Hematopoietic multipotent progenitor cell treated with erythropoietin and hydrocortisone succinate and interleukin-3 and kit ligand, for 6 days (in vitro differentiated cells): ENCODE measurements at regions not wholly inside any gene's neighbourhood (a gene's known extent, or its start where the extent isn't known, plus 50 kb on each side); places are given as distances from the start of the nearest gene placed in this dataset.
A peak's percentile ranks its signal among the peaks of the same experiment; 100 is the strongest.

ENCODE experiments used
- DNase-seq: peaks from one replicate; pipeline ENCODE4 v3.0.0-alpha.2; 2015

DNA sequence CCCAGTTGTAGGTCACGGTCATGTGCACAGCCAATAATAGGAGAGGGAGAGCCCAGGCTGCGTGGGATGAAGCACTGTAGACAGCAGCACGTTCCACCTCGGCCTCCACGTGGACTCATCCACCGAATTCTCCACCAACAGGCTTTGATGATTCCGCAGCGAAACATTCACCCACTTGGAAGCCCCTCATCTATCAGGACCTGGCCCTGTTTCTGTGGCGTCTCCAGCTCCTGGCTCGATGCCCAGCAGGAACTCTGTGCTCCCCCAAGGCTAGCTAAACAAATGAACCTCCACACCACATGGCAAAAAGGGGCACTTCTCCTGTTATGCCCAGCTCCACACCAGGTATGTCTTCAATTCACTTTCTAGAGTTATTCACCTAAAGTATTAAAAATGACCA lies 237.9 kb upstream of the PDE10A start:
- no peak for DNase-seq

DNA sequence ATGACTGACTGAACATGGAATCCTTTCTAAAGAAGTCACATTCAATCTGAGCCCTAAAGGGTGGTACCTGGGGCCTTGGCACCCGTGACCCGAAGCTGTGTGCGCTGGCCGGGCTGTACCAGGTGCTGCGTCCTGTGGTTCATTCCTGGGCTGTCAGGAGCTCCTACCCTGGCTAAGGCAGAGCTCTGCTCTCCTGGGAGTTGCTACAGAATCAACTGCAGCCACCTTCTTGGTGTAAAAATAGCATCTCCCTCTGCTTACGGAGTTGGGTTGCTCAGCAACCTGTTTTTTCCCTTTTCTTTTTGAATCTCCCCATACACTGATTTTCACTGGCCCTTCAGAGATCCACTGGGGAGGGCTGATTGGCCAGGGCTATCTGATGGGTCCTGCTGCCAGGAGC lies 236.6 kb upstream of the PDE10A start:
- no peak for DNase-seq

DNA sequence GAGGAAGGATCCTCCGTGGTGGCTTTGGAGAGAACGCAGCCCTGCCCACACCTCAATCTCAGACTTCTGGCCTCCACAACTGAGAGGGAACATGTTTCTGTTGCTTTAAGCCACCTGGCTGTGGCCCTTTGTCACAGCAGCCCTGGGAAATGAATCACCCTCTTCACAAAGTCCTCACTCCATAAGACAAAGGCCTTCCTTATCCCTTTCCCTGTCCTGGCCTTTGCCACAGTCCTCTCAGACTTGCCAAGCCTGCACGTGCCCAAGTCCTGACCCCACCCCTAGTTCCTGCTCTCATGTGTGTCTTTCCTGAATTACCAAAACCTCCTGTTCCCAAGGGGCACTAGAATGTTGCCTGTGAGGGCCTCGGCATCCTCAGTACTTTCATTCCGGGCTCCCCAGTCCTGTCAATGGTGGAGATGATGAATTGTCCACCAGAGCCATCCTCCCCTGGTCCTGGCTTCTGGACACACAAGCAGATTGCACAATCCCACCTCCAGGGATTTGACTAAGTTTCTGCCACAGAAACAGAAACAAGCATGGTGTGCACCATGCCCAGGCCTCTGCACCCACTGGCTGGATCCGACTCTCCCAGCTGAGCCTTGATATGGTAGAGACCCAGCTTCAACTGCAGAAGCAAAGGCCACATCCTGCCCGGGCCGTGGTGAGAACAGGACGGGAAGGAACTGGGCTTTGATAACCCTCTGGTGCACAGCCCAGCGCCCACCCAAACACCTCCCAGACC lies 232.6 kb upstream of the PDE10A start:
- no peak for DNase-seq

DNA sequence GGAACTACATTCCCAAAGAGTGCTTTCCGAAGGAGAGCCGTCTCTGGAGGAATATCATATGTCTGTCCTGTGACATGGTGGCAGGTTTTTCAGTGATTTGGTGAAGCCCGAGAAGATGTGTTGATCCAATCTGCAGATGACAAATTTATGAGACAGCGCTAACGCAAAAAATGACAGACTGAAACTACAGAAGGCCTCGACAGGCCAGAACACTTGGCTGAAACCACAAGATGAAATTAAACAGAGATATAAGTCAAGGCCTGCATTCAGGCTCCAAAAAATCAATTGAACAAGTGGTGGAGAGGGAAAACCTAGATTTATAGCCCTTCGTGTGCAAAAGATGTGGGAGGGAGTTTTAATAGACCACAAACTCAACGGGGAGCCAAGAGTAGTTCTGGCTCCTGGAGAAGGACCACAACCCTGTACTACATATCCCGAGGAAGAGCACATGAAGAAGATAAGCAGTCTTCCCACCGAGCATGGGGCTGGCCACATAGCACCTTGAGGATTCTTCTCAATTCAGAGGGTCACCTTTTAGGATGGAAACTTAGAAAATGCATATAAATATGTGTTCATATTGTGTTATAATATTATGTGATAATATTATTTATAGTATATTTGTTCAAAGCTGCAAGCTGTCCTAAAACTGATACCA lies 231.3 kb upstream of the PDE10A start:
- DNase-seq: no peak

DNA sequence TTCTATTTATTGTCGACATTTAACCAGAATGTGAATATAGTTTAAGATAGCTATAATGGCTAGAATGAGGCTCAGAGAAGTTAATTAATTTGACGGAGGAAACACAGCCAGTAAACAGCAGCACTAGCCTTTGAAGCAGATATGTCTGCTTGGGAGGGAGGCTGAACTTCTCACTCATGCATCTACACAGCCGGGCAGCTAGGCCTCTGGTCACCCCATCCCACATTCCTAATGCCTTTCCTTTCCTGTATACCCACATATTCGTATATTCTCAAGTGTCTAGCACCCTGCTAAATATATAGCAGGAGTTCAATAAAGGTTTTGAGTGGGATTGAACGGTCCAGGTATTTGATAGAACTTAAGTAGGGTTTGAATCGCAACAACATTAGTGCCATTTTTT lies 230.4 kb upstream of the PDE10A start:
- DNase-seq: no peak

DNA sequence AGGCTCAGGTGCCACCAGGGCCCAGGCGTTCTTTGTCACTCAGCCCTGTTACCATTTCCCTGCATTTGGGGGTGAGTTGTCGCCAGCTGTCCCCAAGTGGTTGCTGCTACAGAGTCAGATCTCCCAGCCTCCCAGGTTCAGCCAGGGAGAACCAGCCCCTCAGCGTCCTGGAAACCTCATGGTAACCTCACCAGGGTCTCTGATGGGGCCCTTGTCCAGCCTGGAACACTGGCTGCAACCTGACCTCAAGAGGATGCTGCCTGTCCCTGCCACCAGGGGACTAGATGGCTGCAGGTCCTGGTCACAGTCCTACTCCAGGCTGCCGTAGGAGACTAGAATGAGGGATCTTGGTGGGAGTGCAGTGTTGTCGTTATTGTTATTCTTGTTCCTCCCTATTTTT lies 228.3 kb upstream of the PDE10A start:
- no peak for DNase-seq

DNA sequence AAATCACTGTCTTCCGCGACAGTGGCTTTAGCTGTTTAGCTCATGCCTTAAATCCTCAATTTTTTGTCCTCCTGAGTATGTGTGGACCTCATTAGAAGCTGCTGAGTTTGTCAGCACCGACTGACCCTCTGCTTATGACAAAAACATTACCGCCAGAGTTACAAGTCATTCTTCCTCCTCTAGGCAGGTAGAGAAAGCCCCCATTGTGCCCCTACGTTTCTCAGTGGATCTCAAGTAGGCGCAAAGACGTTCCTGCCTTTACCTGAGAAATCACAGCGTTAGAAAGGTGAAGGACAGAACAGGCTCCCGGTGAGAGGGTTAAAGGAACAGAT lies 227.3 kb upstream of the PDE10A start:
- DNase-seq: no peak

DNA sequence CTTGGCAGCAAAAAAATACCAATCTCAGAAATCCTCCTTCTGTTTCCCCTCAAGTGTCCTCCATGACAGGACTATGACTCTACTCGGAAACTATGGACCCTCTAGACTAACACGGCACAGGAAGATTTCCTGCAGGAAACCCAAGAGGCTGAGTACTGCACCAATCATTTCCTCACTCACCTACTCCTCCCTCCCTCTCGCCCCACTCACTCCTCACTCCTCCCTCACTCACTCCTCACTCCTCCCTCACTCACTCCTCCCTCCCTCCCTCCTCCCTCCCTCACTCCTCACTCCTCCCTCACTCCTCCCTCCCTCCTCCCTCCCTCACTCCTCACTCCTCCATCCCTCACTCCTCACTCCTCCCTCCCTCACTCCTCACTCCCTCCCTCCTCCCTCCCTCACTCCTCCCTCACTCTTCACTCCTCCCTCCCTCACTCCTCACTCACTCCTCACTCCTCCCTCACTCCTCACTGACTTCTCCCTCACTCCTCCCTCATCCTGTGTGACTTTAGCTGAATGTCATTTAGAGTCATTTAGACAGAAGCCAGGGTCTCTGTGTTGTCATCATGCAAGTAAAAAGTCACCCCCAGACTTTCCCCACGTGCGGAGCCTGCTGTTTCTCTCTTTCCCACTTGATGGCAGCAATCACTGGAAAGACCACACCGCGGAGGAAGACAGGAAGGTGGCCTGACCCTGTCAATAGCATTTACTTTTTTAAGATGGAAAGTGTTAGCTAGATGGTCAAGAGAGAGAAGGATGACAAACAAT lies 226.8 kb upstream of the PDE10A start:
- peak; percentile 24 for DNase-seq

DNA sequence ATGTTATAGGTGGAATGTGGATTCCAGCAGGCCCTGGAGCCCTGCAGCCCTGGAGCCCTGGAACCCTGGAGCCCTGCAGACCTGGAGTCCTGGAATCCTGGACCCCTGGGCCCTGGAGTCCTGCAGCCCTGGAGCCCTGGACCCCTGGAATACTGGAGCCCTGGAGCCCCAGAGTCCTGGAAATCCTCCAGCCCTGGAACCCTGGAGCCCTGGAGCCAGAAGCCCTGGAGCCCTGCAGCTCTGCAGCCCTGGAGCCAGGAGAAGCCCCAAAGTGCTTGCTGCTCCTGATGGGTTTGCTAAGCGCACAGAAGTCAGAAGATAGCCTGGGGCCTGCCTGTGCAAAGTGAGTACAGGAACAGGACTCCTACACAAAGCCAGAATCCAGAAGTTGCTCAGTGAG lies 223.1 kb upstream of the PDE10A start:
- no peak for DNase-seq

DNA sequence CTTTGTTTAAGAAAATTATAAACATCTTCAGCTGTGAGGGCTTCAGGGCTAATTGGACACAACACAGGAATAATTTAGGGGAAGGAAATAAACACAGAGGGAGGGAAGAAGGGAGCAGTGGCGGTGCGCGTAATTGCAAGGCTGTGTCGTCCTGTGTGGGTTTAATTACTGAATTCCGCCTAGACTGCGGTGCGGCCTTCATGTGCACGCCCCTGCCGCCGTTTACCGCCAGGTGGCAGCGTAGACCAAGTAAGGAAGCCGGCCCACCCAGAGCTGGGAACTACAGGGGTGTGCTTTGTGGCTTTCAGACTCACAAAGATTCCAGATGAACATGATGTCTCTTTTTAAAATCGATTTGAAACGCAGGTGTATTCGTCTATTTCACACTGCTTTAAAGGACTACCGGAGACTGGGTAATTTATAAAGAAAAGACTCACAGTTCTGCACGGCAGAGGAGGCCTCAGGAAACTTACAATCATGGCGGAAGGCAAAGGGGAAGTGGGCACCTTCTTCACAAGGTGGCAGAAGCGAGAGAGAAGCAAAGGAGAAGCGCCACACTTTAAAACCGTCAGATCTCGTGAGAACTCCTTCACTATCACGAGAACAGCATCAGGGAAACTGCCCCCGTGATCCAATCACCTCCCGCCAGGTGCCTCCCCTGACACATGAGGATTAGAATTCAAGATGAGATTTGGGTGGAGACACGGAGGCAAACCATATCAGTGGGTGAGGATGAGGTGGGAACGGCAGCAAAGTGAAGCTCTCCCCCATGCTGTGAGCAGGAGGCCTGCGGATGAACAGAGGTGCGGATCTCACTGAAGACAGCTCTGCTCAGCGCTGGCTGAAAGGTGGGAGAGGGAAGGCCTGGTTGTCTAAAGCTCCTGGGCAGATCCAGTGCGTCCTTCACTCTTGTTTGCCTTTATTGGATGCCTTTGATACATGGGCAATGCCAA lies 222.0 kb upstream of the PDE10A start:
- peak; percentile 86 for DNase-seq

DNA sequence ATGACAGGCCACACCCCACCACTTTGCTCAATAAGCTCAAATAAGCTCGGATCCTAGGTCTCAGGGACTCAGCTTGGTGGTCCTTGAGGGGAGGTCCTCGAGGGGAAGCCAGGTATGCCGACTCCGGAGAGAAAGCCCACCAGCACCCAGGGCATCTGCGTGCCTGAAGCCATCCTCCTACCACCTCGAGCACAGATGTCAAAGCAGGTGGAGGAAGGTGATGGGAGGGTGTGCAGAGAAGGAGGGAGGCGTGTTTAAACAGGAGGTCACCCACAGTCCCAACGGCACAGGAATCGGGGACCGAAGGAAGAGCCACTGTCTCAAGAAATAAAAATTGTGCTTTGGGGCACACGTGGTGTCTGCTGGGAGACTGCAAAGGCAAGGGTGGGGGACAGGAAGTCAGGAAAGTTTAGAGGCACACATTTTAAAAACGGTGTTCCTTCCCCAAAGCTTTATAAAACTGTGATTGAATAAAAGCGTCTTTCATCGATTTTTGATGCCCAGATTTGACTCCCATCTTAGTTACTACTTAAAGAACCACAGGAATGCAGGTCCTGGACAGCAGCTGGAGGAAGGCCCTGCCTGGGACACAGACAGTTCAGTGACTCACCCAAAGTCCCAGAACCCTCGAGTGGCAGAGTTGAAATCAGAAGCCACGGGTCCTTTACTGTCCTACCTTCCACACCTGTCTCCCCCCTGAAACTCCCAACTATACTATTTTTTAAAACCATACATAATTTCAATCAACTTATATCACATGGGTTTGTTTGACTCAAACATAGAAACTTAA lies 221.0 kb upstream of the PDE10A start:
- DNase-seq: no peak

DNA sequence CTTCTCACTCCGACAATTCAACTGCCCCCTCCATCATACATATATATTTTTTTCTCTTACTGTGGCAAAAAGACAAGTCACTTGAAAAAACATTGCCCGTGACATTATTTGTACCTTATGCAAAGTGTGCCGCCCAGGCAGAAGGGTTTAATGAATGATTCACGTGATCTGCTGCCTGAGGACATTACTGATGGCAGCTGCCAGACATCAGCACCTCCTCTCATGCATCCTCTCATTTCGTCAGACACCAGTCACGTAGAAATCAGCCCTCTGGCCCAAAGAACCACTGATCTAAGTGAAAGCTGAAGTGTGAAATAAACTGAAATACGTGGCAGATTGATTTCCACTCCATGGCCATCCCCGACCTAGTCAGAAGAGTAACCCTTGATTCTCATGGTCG lies 218.8 kb upstream of the PDE10A start:
- no peak for DNase-seq

DNA sequence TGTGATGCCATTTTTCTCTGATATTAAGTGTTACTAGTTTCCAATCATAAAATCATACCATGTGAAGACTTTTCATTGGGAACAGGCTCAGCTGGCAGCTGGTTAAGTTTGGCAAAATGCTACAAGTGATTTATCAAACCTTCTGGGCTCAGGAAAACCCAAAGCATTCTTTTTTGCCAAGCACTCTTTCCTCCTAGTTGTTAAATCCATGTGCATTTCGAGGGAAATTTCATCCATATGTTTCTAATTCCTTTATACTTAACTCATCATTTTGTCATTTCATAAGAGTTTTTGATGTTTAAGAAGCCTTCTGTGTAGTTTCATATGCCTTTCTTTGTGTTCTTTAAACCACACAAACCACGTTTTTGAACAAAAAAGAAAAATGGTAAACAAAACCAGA lies 217.6 kb upstream of the PDE10A start:
- no peak for DNase-seq

DNA sequence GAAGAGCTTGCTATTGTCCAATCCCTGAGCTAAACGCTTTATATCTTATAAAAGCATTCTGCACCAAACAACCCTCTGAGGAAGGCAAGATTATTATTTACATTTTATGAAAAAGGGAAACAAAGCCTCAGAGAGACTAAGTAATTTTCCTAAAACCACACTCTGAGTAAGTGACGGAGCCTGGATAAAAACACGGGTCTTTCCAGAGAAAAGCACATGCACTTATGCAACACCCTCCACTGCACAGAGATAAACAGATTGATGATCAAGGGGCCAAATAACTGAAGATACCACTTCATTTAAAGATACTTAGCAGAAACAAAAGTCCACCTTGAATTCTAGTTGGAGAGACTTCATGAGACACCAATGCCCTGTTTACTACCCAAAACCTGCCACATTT lies 214.7 kb upstream of the PDE10A start:
- DNase-seq: no peak

DNA sequence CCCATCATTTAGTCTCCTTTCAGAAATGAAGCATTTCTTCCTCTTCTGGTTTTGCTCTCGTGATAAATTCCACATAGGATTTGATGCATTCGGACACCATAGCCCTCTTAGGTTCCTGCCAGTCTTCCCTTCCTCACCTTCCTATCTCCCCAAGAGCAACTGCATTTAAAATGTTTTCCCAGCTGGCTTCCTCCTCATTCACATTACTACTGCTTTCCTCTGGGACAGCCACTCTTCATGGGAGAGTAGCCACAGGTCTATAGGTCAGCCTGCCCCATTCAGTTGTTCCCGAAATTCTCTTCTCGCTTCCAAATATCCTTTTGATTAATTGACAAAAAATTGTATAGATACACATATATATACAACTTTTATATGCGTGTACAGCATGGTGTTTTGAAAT lies 214.2 kb upstream of the PDE10A start:
- no peak for DNase-seq

DNA sequence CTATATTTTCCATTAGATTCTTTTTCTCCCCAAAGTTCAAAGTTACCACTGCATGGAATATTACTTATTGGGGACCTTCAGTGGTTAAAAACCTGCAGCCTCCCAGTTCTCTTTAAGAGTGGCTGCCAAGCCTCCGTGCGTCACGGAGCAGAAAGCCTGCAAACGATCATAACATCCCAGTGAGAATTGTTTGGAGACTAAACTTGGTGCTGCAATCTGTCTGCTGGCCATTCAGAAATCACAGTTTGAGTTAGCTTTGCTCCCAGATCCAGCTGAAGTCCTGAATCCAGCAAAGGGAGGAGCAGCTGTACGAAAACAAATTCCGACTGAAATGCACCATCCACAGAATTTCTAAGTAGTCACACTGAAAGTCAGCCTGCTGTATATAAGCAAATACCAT lies 213.5 kb upstream of the PDE10A start:
- no peak for DNase-seq

DNA sequence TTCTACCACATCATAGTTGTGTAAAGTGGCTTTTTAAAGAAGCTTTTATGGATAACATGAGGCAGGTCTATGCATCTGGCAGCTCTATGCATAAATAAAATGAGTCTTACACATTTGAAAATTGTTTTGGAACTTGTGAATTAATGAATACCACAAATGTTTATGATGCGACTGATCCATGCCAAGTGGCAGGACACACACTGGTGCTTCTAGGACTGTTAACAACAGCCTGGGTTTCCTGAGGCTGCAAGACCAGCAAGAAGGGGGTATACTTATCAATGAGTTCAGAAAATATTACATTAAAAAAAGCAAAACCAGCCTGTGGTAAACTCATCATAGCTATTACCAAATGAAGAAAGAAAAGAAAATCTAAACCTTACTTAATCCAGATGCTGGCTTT lies 212.9 kb upstream of the PDE10A start:
- DNase-seq: no peak

DNA sequence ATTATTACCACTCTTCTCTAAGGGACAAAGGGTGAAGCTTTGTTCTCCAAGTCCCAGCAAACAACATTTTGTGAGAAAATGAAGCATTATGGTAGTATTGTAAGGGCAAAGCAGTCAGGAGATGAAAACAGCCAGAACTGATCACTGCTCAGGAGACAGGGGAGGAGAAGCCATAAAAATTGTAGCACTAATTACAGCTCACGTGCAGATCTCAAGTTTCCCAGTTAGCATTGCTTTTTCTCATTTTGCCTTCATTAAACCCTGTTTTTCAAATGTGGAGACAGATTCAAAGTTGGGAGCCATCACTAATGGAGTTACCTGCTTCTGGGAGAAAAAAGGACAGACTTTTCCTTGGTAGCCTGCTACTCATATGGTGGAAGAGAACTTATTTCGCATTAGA lies 210.9 kb upstream of the PDE10A start:
- no peak for DNase-seq

DNA sequence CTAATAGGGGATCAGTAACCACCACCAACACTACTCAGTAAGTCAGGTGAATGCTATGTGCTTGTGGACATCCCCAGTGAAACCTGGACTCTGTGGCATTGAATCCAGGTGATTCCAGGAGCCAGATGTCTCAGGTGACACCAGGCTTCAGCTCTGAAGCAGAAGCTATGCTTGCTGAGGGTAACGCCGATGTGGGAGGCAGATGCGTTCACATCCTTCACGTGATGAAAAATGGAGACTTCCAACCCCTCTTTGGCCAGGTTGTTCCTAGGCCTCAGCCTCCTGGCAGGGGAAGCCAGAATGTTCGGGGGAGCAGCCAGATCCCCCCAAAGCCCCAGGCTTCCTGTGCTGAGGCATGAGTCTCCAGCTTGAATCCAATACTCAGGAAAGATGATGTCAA lies 209.8 kb upstream of the PDE10A start:
- no peak for DNase-seq

DNA sequence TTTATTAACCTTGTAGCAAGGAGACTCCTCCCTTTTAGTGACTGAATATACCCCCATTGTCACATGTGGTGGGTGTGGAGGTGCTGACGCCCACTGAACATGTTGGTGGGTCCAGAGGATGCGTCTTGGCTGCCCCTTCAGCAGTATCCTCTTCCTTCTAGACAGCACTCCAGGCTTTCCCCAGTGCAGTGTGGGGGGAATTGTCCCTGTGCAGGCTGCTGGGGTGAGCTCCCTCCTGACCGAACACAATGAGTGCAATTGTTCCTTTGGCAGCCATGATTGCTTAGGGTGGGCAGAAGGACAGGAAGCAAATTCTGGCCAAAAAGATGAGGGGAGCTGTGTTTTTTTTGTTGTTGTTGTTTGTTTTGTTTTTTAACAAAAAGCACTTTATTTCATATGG lies 209.3 kb upstream of the PDE10A start:
- DNase-seq: no peak

DNA sequence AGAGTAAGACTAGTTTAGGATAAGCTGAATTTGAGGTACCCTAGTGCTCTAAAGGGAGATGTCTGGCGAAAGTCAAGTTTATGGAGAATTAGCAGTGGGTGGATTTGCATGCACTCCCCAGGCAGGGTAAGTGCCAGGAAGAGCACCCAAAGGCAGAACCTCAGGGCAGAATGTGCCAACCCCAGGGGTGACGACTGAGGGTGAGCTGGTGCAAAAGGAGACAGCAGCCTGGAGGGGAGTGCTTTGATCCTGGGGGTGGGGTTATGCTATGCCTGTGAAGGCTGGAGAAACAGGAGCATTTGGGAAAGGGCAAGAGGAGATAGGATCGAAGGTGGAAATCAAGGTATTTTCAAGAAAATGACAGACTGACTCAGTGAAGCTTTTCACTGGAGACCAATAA lies 208.5 kb upstream of the PDE10A start:
- DNase-seq: no peak

DNA sequence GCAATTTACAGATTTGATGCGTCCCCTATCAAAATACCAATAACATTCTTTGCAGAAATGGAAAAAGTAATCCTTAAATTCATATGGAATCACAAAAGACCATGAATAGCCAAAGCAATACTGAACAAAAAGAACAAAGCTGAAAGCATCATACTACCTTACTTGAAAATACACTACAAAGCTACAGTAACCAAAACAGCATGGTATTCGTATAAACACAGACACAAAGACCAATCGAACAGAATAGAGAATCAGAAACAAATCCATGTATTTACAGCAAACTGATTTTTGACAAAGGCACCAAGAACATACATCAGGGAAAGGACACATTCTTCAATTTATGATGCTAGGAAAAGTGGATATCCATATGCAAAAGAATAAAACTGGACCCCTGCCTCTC lies 206.5 kb upstream of the PDE10A start:
- no peak for DNase-seq
